ENCODE measurements at regions not wholly inside any gene's neighbourhood (a gene's known extent, or its start where the extent isn't known, plus 50 kb on each side); places are given as distances from the start of the nearest gene placed in this dataset.
A peak's percentile ranks its signal among the peaks of the same experiment; 100 is the strongest.

DNA sequence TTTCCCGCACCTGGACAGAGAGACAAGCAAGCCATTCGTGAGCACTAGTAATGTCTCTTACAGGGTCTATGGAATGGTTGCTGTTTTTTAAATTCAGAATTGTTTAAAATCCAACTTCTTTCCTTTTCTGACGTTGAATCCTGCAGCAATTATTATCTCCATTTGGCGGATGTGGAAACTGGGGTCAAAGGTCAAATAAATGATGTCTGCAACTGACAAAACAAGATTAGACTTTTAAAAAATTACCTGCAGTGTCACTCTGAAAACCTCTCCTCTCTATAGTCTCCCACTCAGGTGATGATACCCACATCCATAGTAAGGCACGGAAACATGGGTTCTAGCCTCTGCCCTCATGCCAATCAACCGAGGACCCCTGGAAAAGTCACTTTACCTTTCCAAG lies 142.7 kb upstream of the SMIM23 start:
- no peak for DNase-seq (ENCODE audit: low read depth)
- TF ChIP-seq, protein P1, sequence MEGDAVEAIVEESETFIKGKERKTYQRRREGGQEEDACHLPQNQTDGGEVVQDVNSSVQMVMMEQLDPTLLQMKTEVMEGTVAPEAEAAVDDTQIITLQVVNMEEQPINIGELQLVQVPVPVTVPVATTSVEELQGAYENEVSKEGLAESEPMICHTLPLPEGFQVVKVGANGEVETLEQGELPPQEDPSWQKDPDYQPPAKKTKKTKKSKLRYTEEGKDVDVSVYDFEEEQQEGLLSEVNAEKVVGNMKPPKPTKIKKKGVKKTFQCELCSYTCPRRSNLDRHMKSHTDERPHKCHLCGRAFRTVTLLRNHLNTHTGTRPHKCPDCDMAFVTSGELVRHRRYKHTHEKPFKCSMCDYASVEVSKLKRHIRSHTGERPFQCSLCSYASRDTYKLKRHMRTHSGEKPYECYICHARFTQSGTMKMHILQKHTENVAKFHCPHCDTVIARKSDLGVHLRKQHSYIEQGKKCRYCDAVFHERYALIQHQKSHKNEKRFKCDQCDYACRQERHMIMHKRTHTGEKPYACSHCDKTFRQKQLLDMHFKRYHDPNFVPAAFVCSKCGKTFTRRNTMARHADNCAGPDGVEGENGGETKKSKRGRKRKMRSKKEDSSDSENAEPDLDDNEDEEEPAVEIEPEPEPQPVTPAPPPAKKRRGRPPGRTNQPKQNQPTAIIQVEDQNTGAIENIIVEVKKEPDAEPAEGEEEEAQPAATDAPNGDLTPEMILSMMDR (IDR thresholded peaks at IDR 0.05; ENCODE audit: insufficient read depth, low read depth, low read length) = no peak

DNA sequence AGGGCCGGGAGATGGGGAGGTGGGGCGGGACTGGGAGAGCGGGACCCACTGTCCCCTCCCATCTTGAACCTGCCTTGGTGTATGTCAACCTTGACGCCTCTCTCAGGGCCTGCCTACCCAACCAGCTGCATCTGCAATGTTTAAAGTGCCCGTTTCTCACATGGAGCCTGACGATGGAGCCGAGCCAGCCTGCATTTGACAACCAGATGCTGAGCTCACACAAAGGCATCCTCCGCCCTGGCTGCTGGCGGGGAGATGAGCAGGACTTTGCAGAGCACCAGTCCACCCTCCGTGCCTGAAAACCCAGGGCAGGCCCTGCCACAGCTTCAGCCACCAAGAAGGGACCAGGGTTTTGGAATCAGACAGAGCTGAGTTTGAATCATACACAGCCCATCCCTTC lies 141.1 kb upstream of the SMIM23 start:
- TF ChIP-seq, protein P1 (IDR thresholded peaks at IDR 0.05; ENCODE audit: insufficient read depth, low read depth, low read length) = no peak
- DNase-seq (ENCODE audit: low read depth) = peak; percentile 3
- no peak overlapping the region for H3K4me3 ChIP-seq (ENCODE audit: low read depth, low read length)

More for the DNA sequence above, 142.7 kb upstream of the SMIM23 start:
- H3K4me3 ChIP-seq (ENCODE audit: low read depth, low read length) = no peak overlapping the region

DNA sequence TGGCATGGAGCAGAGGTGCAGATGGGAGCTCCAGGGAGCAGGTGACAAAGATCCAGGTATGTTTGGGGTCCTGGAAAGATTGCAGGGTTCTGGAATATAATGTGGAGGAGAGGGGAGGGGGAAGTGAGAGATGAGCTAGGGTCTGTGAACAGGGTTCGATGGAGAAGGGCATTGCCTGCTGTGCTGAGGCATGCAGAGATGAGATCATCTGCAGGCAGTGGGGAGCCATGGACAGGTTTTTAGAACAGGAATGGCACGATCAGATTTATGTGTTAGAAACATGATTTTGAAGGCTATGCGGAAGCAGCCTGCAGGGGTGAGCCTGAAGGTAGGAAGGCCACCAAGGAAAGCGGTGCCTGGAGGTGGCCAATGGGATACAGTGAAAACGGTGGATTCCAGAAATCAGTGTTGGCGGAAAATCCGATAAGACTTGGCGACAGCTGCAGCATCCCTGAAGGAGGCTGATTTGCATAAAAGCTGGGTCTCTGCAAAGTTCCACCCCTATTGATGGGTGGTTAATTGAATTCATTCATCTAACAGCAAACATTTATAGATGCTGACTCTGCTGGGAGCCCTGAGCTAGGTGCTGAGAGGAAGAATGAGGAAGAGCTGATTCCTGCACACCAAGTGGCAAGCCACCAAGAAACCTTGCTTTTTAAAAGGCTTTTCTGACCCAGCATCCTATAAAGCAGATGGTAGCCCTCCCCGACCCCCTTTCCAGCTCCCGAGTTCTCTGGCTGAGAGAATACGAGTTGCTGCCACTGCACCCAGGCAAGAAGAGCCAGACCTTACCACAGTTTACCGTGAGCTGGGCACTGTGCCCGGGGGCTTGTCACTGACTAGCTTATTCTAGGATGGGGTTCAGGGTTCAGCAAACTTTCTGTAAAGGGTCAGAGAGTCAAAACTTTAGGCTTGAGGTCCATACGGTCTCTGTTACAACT lies 139.2 kb upstream of the SMIM23 start:
- no peak for DNase-seq (ENCODE audit: low read depth)
- TF ChIP-seq, protein P1 (IDR thresholded peaks at IDR 0.05; ENCODE audit: insufficient read depth, low read depth, low read length) = no peak
- no peak overlapping the region for H3K4me3 ChIP-seq (ENCODE audit: low read depth, low read length)

DNA sequence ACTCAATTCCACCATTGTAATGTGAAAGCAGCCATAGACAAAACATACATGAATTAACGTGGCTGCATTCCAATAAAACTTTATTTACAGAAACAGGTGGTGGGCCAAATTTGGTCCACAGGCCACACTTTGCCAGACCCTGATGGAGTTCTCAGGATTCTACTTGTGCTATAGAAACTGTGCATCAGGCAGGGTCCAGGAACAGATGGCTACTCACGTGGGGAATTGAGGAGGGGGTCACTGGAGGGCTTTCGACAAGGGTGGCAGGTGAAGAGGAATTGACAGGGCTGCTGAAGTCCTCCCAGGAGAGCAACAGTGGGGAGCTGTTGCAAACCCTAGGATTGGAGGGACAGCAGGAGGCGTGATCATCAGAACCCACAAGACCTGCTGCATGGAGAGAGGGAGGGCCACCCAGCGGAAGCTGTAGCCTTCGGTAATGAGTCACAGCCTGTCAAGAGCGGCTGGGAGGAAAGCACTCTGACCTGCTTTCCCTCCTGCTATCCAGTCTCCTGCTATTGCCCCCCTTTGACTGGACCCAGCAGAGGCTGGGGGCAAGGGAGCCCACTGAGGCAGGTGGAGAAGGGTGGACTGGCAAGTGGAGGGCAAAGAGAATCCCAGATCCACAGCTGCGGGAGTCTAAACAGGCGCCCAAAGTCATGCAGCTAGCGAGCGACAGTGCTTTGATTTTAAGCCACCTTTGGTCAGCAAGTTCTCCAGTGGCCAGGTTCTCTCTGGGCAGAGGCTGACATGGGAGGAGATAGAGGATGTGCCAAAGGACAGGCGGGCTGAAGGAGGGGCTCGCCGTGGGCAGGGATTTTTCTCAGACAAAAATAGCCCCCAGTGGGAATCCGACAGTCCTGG lies 138.3 kb upstream of the SMIM23 start:
- H3K4me3 ChIP-seq (ENCODE audit: low read depth, low read length) = no peak overlapping the region
- TF ChIP-seq, protein P1 (IDR thresholded peaks at IDR 0.05; ENCODE audit: insufficient read depth, low read depth, low read length) = no peak
- peak; percentile 25 for DNase-seq (ENCODE audit: low read depth)

DNA sequence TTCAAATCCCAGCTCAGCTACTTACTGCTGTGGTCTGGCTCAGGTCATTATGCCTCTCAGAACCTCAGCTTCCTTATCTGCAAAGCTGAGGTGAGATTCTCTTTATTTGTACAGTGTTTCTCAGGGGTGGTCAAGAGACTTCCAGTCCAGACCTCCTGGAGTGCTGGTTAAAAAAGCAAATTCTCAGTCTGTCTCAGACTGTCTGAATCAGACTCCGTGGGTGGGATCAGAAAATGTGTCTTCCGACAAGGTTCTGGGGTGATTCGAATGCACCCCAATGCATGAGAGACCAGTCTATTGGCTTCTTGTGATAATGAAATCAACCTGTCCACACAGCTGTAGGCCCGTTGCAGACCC lies 137.7 kb upstream of the SMIM23 start:
- TF ChIP-seq, protein P1 (IDR thresholded peaks at IDR 0.05; ENCODE audit: insufficient read depth, low read depth, low read length) = no peak
- no peak overlapping the region for H3K4me3 ChIP-seq (ENCODE audit: low read depth, low read length)
- DNase-seq (ENCODE audit: low read depth) = no peak

DNA sequence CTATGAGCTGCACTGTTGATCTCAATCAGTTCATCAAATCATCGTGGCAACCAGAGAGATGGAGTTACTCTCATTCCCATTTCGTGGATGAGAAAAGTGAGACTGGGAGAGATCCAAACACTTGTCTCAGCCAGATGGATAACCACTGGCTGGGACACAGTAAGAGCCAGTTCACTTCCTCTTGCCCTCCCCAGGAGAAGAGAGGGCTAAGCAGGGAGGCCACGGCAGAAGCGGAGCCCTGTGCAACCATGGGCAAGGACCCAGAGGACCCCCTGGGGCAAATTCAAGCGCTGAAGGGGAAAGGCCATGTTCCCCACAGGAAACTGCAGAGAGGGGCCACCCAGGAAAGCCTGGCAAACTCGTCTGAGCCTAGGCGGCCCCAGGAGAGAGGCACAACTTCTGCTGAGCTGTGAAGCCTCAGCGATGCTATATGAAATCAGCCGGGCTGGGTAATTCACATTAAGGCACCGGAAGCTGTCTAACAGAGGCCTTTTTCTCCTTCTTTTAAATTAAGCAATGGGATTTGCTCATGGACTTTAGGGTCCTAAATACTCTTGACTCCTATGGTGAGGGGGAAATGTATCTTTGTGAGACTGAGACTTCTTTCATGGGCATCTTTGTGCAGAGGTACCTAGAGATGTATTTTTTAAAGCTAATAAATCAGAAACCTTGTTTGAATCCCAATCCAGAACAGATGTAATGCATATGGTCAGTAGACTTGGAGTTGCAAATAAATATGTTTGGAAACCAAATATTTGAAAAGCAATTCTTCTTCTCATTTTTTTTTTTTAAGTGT lies 137.1 kb upstream of the SMIM23 start:
- TF ChIP-seq, protein P1 (IDR thresholded peaks at IDR 0.05; ENCODE audit: insufficient read depth, low read depth, low read length) = no peak
- no peak for DNase-seq (ENCODE audit: low read depth)
- no peak overlapping the region for H3K4me3 ChIP-seq (ENCODE audit: low read depth, low read length)
